Peyer's patch (tissue), 4 donors: ENCODE measurements at regions not wholly inside any gene's neighbourhood (a gene's known extent, or its start where the extent isn't known, plus 50 kb on each side); places are given as distances from the start of the nearest gene placed in this dataset.

Source experiments
- DNase-seq, 3 donors: peaks; one replicate each; pipeline ENCODE4 v3.0.0-alpha.2; 2017 to 2019
- H3K27ac ChIP-seq, 4 donors: fragments of 200-600 bp; sonication (generic); one replicate each; pipeline ENCODE4 v1.5.1; 2016 to 2019
- H3K27me3 ChIP-seq, 2 donors: fragments of 200-600 bp; sonication (generic); one replicate each; pipeline ENCODE4 v1.5.1; 2019
- H3K36me3 ChIP-seq, 3 donors: fragments of 200-600 bp; sonication (generic); one replicate each; pipeline ENCODE4 v1.5.1; 2016 to 2019
- H3K4me1 ChIP-seq, 4 donors: fragments of 200-600 bp; sonication (generic); one replicate each; pipeline ENCODE4 v1.5.1; 2016 to 2019
- H3K4me3 ChIP-seq, 4 donors: fragments of 200-600 bp; sonication (generic); 1 replicate in 3 of 4; 2 replicates in 1 of 4; pipeline ENCODE4 v1.5.1; 2016 to 2019; ENCODE audit warnings: mild to moderate bottlenecking in 1 of 4
- H3K9me3 ChIP-seq, 4 donors: fragments of 200-600 bp; sonication (generic); one replicate each; pipeline ENCODE4 v1.5.1; 2016 to 2019; ENCODE audit warnings: mild to moderate bottlenecking in 1 of 4
- CTCF ChIP-seq, 6 experiments: fragments of 450-650 bp in 4 of 6; fragments of 200-600 bp in 2 of 6; sonication (generic) in 1 of 6; IDR thresholded peaks; one replicate each; pipeline ENCODE4 v1.5.1; 2017 to 2019; ENCODE audit warnings: antibody characterized with exemption in 6 of 6, mild to moderate bottlenecking in 3 of 6, moderate library complexity in 1 of 6
- POLR2A ChIP-seq, 2 donors: fragments of 450-650 bp; IDR thresholded peaks; one replicate each; pipeline ENCODE4 v1.5.1; 2017; ENCODE audit warnings: antibody characterized with exemption in 2 of 2, mild to moderate bottlenecking in 2 of 2, moderate library complexity in 2 of 2

DNA sequence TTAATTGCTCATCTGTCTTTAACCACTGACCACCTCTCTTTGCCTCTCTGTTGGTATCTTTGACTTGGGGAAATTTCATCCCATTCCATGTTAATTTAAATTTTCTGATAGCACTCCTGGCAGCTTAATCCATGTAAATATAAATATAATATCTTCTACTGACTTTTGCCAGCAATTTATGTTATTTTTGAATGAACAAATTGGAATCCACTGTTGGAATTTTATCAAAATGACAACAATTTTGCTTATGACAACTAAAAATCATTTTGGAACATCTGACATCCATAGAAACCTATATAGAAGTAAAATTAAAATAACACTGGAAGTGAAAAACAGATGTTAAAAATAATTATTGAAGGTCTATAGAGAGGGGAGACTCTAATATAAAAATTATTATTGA, 176.5 kb upstream of the AKR1E2 start:
- H3K4me3 ChIP-seq: no peak overlapping the region
- H3K36me3 ChIP-seq: no peaks in the 10 kb centered on the region
- H3K9me3 ChIP-seq: no peaks in the 10 kb centered on the region
- no peak for DNase-seq
- no peak for TF ChIP-seq POLR2A (IDR thresholded peaks at IDR 0.05)
- no peak overlapping the region for H3K27ac ChIP-seq
- H3K27me3 ChIP-seq: no peaks in the 10 kb centered on the region
- no peaks in the 10 kb centered on the region for H3K4me1 ChIP-seq

DNA sequence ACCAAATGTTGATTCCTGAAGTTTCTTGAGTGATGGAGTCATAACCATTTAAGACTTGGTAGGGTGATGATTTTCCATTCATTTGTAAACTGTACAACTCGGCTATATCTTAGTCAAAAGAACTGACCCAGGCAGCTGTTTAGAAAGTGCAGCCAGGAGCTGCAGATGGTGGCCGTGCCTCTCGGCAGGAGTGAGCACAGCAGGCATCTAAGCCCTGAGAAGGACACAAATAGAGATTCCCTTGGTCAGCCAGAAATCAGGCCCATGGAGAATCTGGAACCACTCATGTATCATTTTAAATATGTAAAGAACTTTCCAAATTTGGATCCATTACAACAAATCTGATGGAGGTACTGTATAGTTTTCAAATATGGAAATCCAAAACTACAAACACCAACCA, 177.0 kb upstream of the AKR1E2 start:
- DNase-seq: no peak
- no peaks in the 10 kb centered on the region for H3K36me3 ChIP-seq
- no peaks in the 10 kb centered on the region for H3K4me1 ChIP-seq
- no peak for TF ChIP-seq CTCF (IDR thresholded peaks at IDR 0.05)
- no peak for TF ChIP-seq POLR2A (IDR thresholded peaks at IDR 0.05)
- H3K27ac ChIP-seq: no peak overlapping the region
- no peak overlapping the region for H3K4me3 ChIP-seq
- H3K27me3 ChIP-seq: no peaks in the 10 kb centered on the region
- no peaks in the 10 kb centered on the region for H3K9me3 ChIP-seq

GRCh38 chr10:4647109-4647785, 178.8 kb upstream of the AKR1E2 start:
- DNase-seq: no peak
- no peaks in the 10 kb centered on the region for H3K27me3 ChIP-seq
- no peak overlapping the region for H3K27ac ChIP-seq
- H3K4me1 ChIP-seq: no peaks in the 10 kb centered on the region
- no peaks in the 10 kb centered on the region for H3K36me3 ChIP-seq
- H3K9me3 ChIP-seq: no peaks in the 10 kb centered on the region
- TF ChIP-seq CTCF (IDR thresholded peaks at IDR 0.05): no peak
- TF ChIP-seq POLR2A (IDR thresholded peaks at IDR 0.05): no peak
- no peak overlapping the region for H3K4me3 ChIP-seq

DNA sequence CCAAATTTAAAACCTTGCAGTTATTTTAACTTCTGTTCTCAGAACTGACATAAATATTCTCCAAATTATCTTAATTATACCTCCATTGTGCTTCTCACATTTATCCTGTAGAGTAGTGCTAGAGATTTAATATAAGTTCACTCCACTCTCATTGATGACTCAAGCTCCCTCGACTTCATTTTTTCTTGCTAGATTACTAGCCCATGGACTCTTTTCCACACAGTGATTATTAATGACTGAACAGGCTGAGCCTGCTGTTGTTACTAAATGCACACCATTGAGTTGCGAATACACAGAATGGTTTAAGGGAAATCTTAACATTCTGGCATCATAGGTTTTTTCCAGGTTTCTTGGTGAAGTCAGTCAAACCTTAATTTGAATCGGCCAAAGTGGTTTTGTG, 179.5 kb upstream of the AKR1E2 start:
- no peak overlapping the region for H3K27ac ChIP-seq
- no peaks in the 10 kb centered on the region for H3K9me3 ChIP-seq
- H3K4me3 ChIP-seq: no peak overlapping the region
- no peaks in the 10 kb centered on the region for H3K4me1 ChIP-seq
- DNase-seq: no peak
- no peaks in the 10 kb centered on the region for H3K27me3 ChIP-seq
- TF ChIP-seq CTCF (IDR thresholded peaks at IDR 0.05): no peak
- H3K36me3 ChIP-seq: no peaks in the 10 kb centered on the region

DNA sequence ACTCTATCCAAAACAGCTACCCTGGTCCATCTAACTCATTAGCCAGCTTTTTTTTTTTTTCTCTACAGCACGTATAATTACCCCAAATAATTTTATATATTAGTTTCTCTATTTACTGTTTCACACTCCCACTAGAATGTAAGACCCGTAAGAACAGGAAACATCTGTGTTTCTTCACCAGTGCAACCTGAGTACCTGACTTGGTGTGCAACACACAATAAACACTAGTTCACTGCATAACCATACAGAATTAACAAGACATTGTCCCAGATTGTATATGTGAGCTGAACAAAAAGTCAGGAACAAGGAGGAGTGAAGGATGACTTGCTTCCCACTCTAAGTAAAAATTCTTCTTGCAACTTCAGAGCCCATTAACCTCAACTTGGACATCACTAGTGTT, 180.2 kb upstream of the AKR1E2 start:
- no peaks in the 10 kb centered on the region for H3K27me3 ChIP-seq
- H3K4me3 ChIP-seq: no peak overlapping the region
- no peak overlapping the region for H3K27ac ChIP-seq
- no peaks in the 10 kb centered on the region for H3K9me3 ChIP-seq
- no peak for DNase-seq
- no peaks in the 10 kb centered on the region for H3K36me3 ChIP-seq
- no peaks in the 10 kb centered on the region for H3K4me1 ChIP-seq
- TF ChIP-seq CTCF (IDR thresholded peaks at IDR 0.05): no peak
- TF ChIP-seq POLR2A (IDR thresholded peaks at IDR 0.05): no peak

DNA sequence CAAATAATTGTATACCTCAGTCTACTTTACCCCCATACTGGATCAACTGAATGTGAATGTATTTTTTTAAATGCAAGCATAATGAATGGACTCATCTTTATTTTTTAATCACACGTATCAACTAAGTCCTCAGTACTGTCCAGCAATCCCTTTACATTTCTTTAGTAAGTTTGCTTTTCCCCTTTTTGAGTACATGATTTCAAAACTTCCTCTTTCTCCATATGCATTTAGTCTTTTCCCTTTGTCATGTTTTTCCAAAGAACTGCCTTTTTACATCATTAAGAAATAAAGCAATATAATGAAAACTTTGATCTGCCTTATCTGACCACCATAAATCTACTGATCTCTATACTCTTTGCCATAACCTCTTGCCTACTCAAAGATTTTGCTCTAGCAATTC, 182.5 kb upstream of the AKR1E2 start:
- TF ChIP-seq CTCF (IDR thresholded peaks at IDR 0.05): no peak
- no peak for TF ChIP-seq POLR2A (IDR thresholded peaks at IDR 0.05)

More for the DNA sequence above, 182.5 kb upstream of the AKR1E2 start:
- H3K27me3 ChIP-seq: no peaks in the 10 kb centered on the region
- H3K27ac ChIP-seq: no peak overlapping the region
- H3K4me1 ChIP-seq: no peaks in the 10 kb centered on the region
- H3K36me3 ChIP-seq: no peaks in the 10 kb centered on the region
- no peaks in the 10 kb centered on the region for H3K9me3 ChIP-seq
- H3K4me3 ChIP-seq: no peak overlapping the region
- no peak for DNase-seq
